ENCODE measurements at regions not wholly inside any gene's neighbourhood (a gene's known extent, or its start where the extent isn't known, plus 50 kb on each side); places are given as distances from the start of the nearest gene placed in this dataset.
"Not testable (repeated sequence)": the region's sequence is repeated elsewhere in the genome, so short reads cannot be mapped to it uniquely, and the experiment has no call there.

- Mint-ChIP-seq H3K9me3 (peaks cover 7 to 10% of the 10 kb centered on the region in 2 donors), H3K27ac (no peak overlapping the region), H3K4me1 (no peaks in the 10 kb centered on the region), H3K4me3 (no peak overlapping the region), H3K27me3 (ENCODE audit: low read depth in 2 of 2) (peaks cover 8 to 44% of the 10 kb centered on the region in 2 donors), H3K36me3 (peaks cover 10% of the 10 kb centered on the region)
- ATAC-seq = no peak
- intact Hi-C loops (cut with micrococcal nuclease) = no loop called here
- no peak for TF ChIP-seq CTCF (IDR thresholded peaks at IDR 0.05)
- Histone ChIP-seq H3K4me3 (ENCODE audit: low read length) (no peak overlapping the region), H3K27me3 (ENCODE audit: control insufficient read depth, insufficient read depth, low read length) (no peaks in the 10 kb centered on the region), H3K9me3 (ENCODE audit: control insufficient read depth, insufficient read depth, low read length) (peaks cover 7% of the 10 kb centered on the region), H3K36me3 (ENCODE audit: control insufficient read depth, insufficient read depth, low read length) (no peaks in the 10 kb centered on the region), H3K27ac (ENCODE audit: low read length) (no peak overlapping the region), H3K4me1 (ENCODE audit: control insufficient read depth, insufficient read depth, low read length) (no peaks in the 10 kb centered on the region)
- no peak for DNase-seq
- 49% methylated on average over 2 of the region's 2 CpGs for WGBS (ENCODE audit: insufficient coverage)
These were observed 88.4 kb downstream of the OR13A1 start for GRCh38 chr10:45227042-45227441.

GRCh38 chr10:45227456-45227855, 88.0 kb downstream of the OR13A1 start:
- no peaks in the 10 kb centered on the region for H3K27me3 ChIP-seq (ENCODE audit: control insufficient read depth, insufficient read depth, low read length)
- Mint-ChIP-seq H3K27me3 (ENCODE audit: low read depth in 2 of 2) (peaks cover 8 to 48% of the 10 kb centered on the region in 2 donors), H3K27ac (no peak overlapping the region), H3K36me3 (peaks cover 10% of the 10 kb centered on the region), H3K4me3 (no peak overlapping the region), H3K4me1 (no peaks in the 10 kb centered on the region), H3K9me3 (peaks cover 7 to 10% of the 10 kb centered on the region in 2 donors)
- peaks cover 7% of the 10 kb centered on the region for H3K9me3 ChIP-seq (ENCODE audit: control insufficient read depth, insufficient read depth, low read length)
- intact Hi-C loops (cut with micrococcal nuclease) = no loop called here
- no CpG with 5 or more reads among the region's 1 CpG for WGBS (ENCODE audit: insufficient coverage)
- no peaks in the 10 kb centered on the region for H3K4me1 ChIP-seq (ENCODE audit: control insufficient read depth, insufficient read depth, low read length)
- no peaks in the 10 kb centered on the region for H3K36me3 ChIP-seq (ENCODE audit: control insufficient read depth, insufficient read depth, low read length)
- ATAC-seq (no peak), DNase-seq (no peak)
- no peak overlapping the region for H3K4me3 ChIP-seq (ENCODE audit: low read length)
- TF ChIP-seq CTCF (IDR thresholded peaks at IDR 0.05) = no peak
- no peak overlapping the region for H3K27ac ChIP-seq (ENCODE audit: low read length)

- peaks cover 7 to 10% of the 10 kb centered on the region in 2 donors for H3K9me3 Mint-ChIP-seq
- peaks cover 10% of the 10 kb centered on the region for H3K36me3 Mint-ChIP-seq
- 90% methylated on average over 1 of the region's 1 CpG for WGBS (ENCODE audit: insufficient coverage)
- H3K9me3 ChIP-seq (ENCODE audit: control insufficient read depth, insufficient read depth, low read length) = peaks cover 7% of the 10 kb centered on the region
- intact Hi-C loops (cut with micrococcal nuclease) = no loop called here
- H3K4me1 Mint-ChIP-seq = no peaks in the 10 kb centered on the region
- H3K27me3 ChIP-seq (ENCODE audit: control insufficient read depth, insufficient read depth, low read length) = peaks cover 2% of the 10 kb centered on the region
- H3K27ac ChIP-seq (ENCODE audit: low read length) = no peak overlapping the region
- peaks cover 11 to 56% of the 10 kb centered on the region in 2 donors for H3K27me3 Mint-ChIP-seq (ENCODE audit: low read depth in 2 of 2)
- DNase-seq (no peak), ATAC-seq (no peak)
- H3K4me3 ChIP-seq (ENCODE audit: low read length) = no peak overlapping the region
- no peaks in the 10 kb centered on the region for H3K4me1 ChIP-seq (ENCODE audit: control insufficient read depth, insufficient read depth, low read length)
- no peak for TF ChIP-seq CTCF (IDR thresholded peaks at IDR 0.05)
- no peaks in the 10 kb centered on the region for H3K36me3 ChIP-seq (ENCODE audit: control insufficient read depth, insufficient read depth, low read length)
- no peak overlapping the region for H3K4me3 Mint-ChIP-seq
- no peak overlapping the region for H3K27ac Mint-ChIP-seq
These were observed 85.6 kb downstream of the OR13A1 start for GRCh38 chr10:45229823-45230222.

- H3K9me3 Mint-ChIP-seq; H3K9me3 ChIP-seq (ENCODE audit: control insufficient read depth, insufficient read depth, low read length); H3K36me3 Mint-ChIP-seq; H3K27me3 ChIP-seq (ENCODE audit: control insufficient read depth, insufficient read depth, low read length); H3K4me3 ChIP-seq (ENCODE audit: low read length); intact Hi-C loops (cut with micrococcal nuclease); H3K27ac Mint-ChIP-seq; H3K4me3 Mint-ChIP-seq; H3K27ac ChIP-seq (ENCODE audit: low read length); H3K4me1 ChIP-seq (ENCODE audit: control insufficient read depth, insufficient read depth, low read length); H3K4me1 Mint-ChIP-seq; H3K36me3 ChIP-seq (ENCODE audit: control insufficient read depth, insufficient read depth, low read length): not testable (repeated sequence)
- 53% methylated on average over 12 of the region's 13 CpGs for WGBS (ENCODE audit: insufficient coverage)
- H3K27me3 Mint-ChIP-seq (ENCODE audit: low read depth in 2 of 2) = peaks cover 3 to 15% of the 10 kb centered on the region in 2 donors
- ATAC-seq (peak; percentile 50 to 81 (median 80)), DNase-seq (peak in 1 of 2 donors; percentile 84)
- peak; percentile 46 for TF ChIP-seq CTCF (IDR thresholded peaks at IDR 0.05)
These were observed 80.1 kb downstream of the OR13A1 start for GRCh38 chr10:45235260-45235769.
